H7 (cell line): ENCODE measurements at regions not wholly inside any gene's neighbourhood (a gene's known extent, or its start where the extent isn't known, plus 50 kb on each side); places are given as distances from the start of the nearest gene placed in this dataset.
A peak's percentile ranks its signal among the peaks of the same experiment; 100 is the strongest.
"Not testable (repeated sequence)": the region's sequence is repeated elsewhere in the genome, so short reads cannot be mapped to it uniquely, and the experiment has no call there.

Source experiments
- DNase-seq: peaks from one replicate; pipeline ENCODE4 v3.0.0; 2012
- H3K27me3 ChIP-seq: 2 replicates; pipeline ENCODE4 v1.6.0; 2011; ENCODE audit warnings: mild to moderate bottlenecking, low read length; ENCODE audit not compliant: control insufficient read depth, insufficient read depth
- H3K36me3 ChIP-seq: replicated peaks from 2 replicates; pipeline ENCODE4 v1.5.1; 2011; ENCODE audit warnings: low read length; ENCODE audit not compliant: control insufficient read depth, insufficient read depth
- H3K4me3 ChIP-seq: 2 replicates; pipeline ENCODE4 v1.5.1; 2011; ENCODE audit warnings: low read depth, mild to moderate bottlenecking, control low read depth, low read length, moderate library complexity; ENCODE audit not compliant: insufficient read depth

- peak; percentile 25 for DNase-seq
- Histone ChIP-seq H3K4me3 (no peak overlapping the region), H3K27me3 (no peaks in the 10 kb centered on the region), H3K36me3 (no peaks in the 10 kb centered on the region)
These were observed 425.4 kb upstream of the HTR1E start for GRCh38 chr6:86511962-86512361.

GRCh38 chr6:86508230-86508629 lies 429.1 kb upstream of the HTR1E start:
- no peak for DNase-seq
- no peak overlapping the region for H3K4me3 ChIP-seq

GRCh38 chr6:86502497-86502896 lies 434.8 kb upstream of the HTR1E start:
- H3K36me3 ChIP-seq = no peaks in the 10 kb centered on the region
- H3K27me3 ChIP-seq = no peaks in the 10 kb centered on the region
- no peak for DNase-seq
- no peak overlapping the region for H3K4me3 ChIP-seq

More at GRCh38 chr6:86508230-86508629, 429.1 kb upstream of the HTR1E start:
- H3K27me3 ChIP-seq = no peaks in the 10 kb centered on the region
- H3K36me3 ChIP-seq = no peaks in the 10 kb centered on the region

- Histone ChIP-seq H3K4me3 (no peak overlapping the region), H3K36me3 (no peaks in the 10 kb centered on the region), H3K27me3 (no peaks in the 10 kb centered on the region)
- no peak for DNase-seq
These were observed 437.3 kb upstream of the HTR1E start for GRCh38 chr6:86500035-86500434.

- not testable (repeated sequence) for H3K36me3 ChIP-seq, DNase-seq, H3K4me3 ChIP-seq, H3K27me3 ChIP-seq
These were observed 448.3 kb upstream of the HTR1E start for GRCh38 chr6:86489042-86489441.

- H3K36me3 ChIP-seq = no peaks in the 10 kb centered on the region
- no peak overlapping the region for H3K4me3 ChIP-seq
- DNase-seq = no peak
- H3K27me3 ChIP-seq = no peaks in the 10 kb centered on the region
These were observed 449.6 kb upstream of the HTR1E start for GRCh38 chr6:86487660-86488221.

- not testable (repeated sequence) for H3K4me3 ChIP-seq, H3K36me3 ChIP-seq, DNase-seq, H3K27me3 ChIP-seq
These were observed 459.0 kb upstream of the HTR1E start for GRCh38 chr6:86478316-86478715.

- DNase-seq = peak; percentile 8
- no peaks in the 10 kb centered on the region for H3K36me3 ChIP-seq
- no peaks in the 10 kb centered on the region for H3K27me3 ChIP-seq
- H3K4me3 ChIP-seq = no peak overlapping the region
These were observed 459.7 kb upstream of the HTR1E start for GRCh38 chr6:86477500-86478148.

GRCh38 chr6:86476311-86476710 lies 461.0 kb upstream of the HTR1E start:
- H3K4me3 ChIP-seq = no peak overlapping the region
- no peaks in the 10 kb centered on the region for H3K36me3 ChIP-seq

GRCh38 chr6:86474081-86474480 lies 463.2 kb upstream of the HTR1E start:
- no peak for DNase-seq
- no peak overlapping the region for H3K4me3 ChIP-seq
- no peaks in the 10 kb centered on the region for H3K36me3 ChIP-seq
- H3K27me3 ChIP-seq = no peaks in the 10 kb centered on the region

More at GRCh38 chr6:86476311-86476710, 461.0 kb upstream of the HTR1E start:
- no peak for DNase-seq
- no peaks in the 10 kb centered on the region for H3K27me3 ChIP-seq

- no peaks in the 10 kb centered on the region for H3K27me3 ChIP-seq
- H3K4me3 ChIP-seq = no peak overlapping the region
- H3K36me3 ChIP-seq = no peaks in the 10 kb centered on the region
- DNase-seq = no peak
These were observed 465.5 kb upstream of the HTR1E start for GRCh38 chr6:86471791-86472190.

GRCh38 chr6:86459978-86460377 lies 477.4 kb upstream of the HTR1E start:
- no peaks in the 10 kb centered on the region for H3K27me3 ChIP-seq
- no peak for DNase-seq
- no peak overlapping the region for H3K4me3 ChIP-seq
- H3K36me3 ChIP-seq = no peaks in the 10 kb centered on the region

- H3K4me3 ChIP-seq = no peak overlapping the region
- no peaks in the 10 kb centered on the region for H3K27me3 ChIP-seq
- no peak for DNase-seq
- no peaks in the 10 kb centered on the region for H3K36me3 ChIP-seq
These were observed 480.5 kb upstream of the HTR1E start for GRCh38 chr6:86456821-86457220.

GRCh38 chr6:86453232-86453631 lies 484.1 kb upstream of the HTR1E start:
- no peak overlapping the region for H3K4me3 ChIP-seq
- no peak for DNase-seq
- H3K27me3 ChIP-seq = no peaks in the 10 kb centered on the region
- H3K36me3 ChIP-seq = no peaks in the 10 kb centered on the region

- no peak overlapping the region for H3K4me3 ChIP-seq
- no peak for DNase-seq
- no peaks in the 10 kb centered on the region for H3K36me3 ChIP-seq
- H3K27me3 ChIP-seq = no peaks in the 10 kb centered on the region
These were observed 488.9 kb upstream of the HTR1E start for GRCh38 chr6:86448398-86448797.

GRCh38 chr6:86440608-86441007 lies 496.7 kb upstream of the HTR1E start:
- DNase-seq = no peak
- H3K36me3 ChIP-seq = no peaks in the 10 kb centered on the region
- H3K27me3 ChIP-seq = no peaks in the 10 kb centered on the region
- H3K4me3 ChIP-seq = no peak overlapping the region
